WTC11 (cell line): ENCODE measurements at regions not wholly inside any gene's neighbourhood (a gene's known extent, or its start where the extent isn't known, plus 50 kb on each side); places are given as distances from the start of the nearest gene placed in this dataset.

Experiments used
- ATAC-seq: fragments of 200-7000 bp; cut with Tn5 transposase; 2 replicates; pipeline ENCODE4 v1.10.0; 2021; ENCODE audit warnings: mild to moderate bottlenecking, moderate library complexity
- CTCF ChIA-PET: fragments of 300-600 bp; sonication (Branson Sonifier 250); formaldehyde crosslinking; loops from one replicate; lab custom pipeline; 2021; ENCODE audit warnings: antibody characterized with exemption; lab: Charles Lee
- POLR2A ChIA-PET: fragments of 350-600 bp; sonication (Branson Sonifier 250); formaldehyde crosslinking; loops from one replicate; lab custom pipeline; 2021; ENCODE audit warnings: antibody characterized with exemption; lab: Charles Lee
- DNase-seq: peaks from one replicate; pipeline ENCODE4 v3.0.0; 2021; ENCODE audit warnings: low spot score
- H3K27ac Mint-ChIP-seq: 2 replicates; pipeline ENCODE4 v1.8.0; 2021; ENCODE audit warnings: mixed read lengths
- H3K27me3 Mint-ChIP-seq: 2 replicates; pipeline ENCODE4 v1.8.0; 2021; ENCODE audit warnings: low read depth, mild to moderate bottlenecking, moderate library complexity, mixed read lengths
- H3K36me3 Mint-ChIP-seq: 2 replicates; pipeline ENCODE4 v1.8.0; 2021; ENCODE audit warnings: mixed read lengths
- H3K4me1 Mint-ChIP-seq: 2 replicates; pipeline ENCODE4 v1.8.0; 2022; ENCODE audit warnings: mixed read lengths
- H3K4me3 Mint-ChIP-seq: 2 replicates; pipeline ENCODE4 v1.8.0; 2021; ENCODE audit warnings: mild to moderate bottlenecking, moderate library complexity, mixed read lengths
- H3K9me3 Mint-ChIP-seq: 2 replicates; pipeline ENCODE4 v1.8.0; 2021; ENCODE audit warnings: mixed read lengths
- CBFB ChIP-seq: sonication (generic); formaldehyde crosslinking; IDR thresholded peaks from 2 replicates; pipeline ENCODE4 v1.8.1; 2022; ENCODE audit warnings: mild to moderate bottlenecking, low read depth, missing genetic modification reagents
- CREB1 ChIP-seq: sonication (generic); formaldehyde crosslinking; IDR thresholded peaks from 2 replicates; pipeline ENCODE4 v1.8.0; 2023; ENCODE audit warnings: mild to moderate bottlenecking, missing genetic modification reagents
- GTF2I ChIP-seq: fragments of 250-450 bp; sonication (Bioruptor Pico); conservative IDR thresholded peaks from 2 replicates; pipeline ENCODE4 v1.4.0; 2021; ENCODE audit warnings: mild to moderate bottlenecking
- MYBL2 ChIP-seq: sonication (generic); formaldehyde crosslinking; IDR thresholded peaks from 2 replicates; pipeline ENCODE4 v1.8.1; 2023; ENCODE audit warnings: mild to moderate bottlenecking, moderate library complexity, missing genetic modification reagents
- NFATC4 ChIP-seq: fragments of 250-450 bp; sonication (Bioruptor Pico); IDR thresholded peaks from 2 replicates; pipeline ENCODE4 v1.9.0; 2021; ENCODE audit warnings: mild to moderate bottlenecking
- NR2C2 ChIP-seq: sonication (generic); formaldehyde crosslinking; IDR thresholded peaks from 2 replicates; pipeline ENCODE4 v1.8.0; 2022; ENCODE audit warnings: mild to moderate bottlenecking, missing genetic modification reagents
- NR3C1 ChIP-seq: sonication (generic); formaldehyde crosslinking; conservative IDR thresholded peaks from 2 replicates; pipeline ENCODE4 v1.8.1; 2023; ENCODE audit warnings: low read depth, mild to moderate bottlenecking, missing genetic modification reagents
- RORB ChIP-seq: fragments of 250-450 bp; sonication (Bioruptor Pico); IDR thresholded peaks from 2 replicates; pipeline ENCODE4 v1.9.0; 2021; ENCODE audit warnings: mild to moderate bottlenecking
- SOX15 ChIP-seq: fragments of 250-450 bp; sonication (Bioruptor Pico); IDR thresholded peaks from 2 replicates; pipeline ENCODE4 v1.9.0; 2021; ENCODE audit warnings: mild to moderate bottlenecking
- TCF7 ChIP-seq: sonication (generic); formaldehyde crosslinking; IDR thresholded peaks from 2 replicates; pipeline ENCODE4 v1.8.0; 2022; ENCODE audit warnings: mild to moderate bottlenecking, low read depth, missing genetic modification reagents, moderate library complexity
- TEAD4 ChIP-seq: sonication (generic); formaldehyde crosslinking; IDR thresholded peaks from 2 replicates; pipeline ENCODE4 v1.8.0; 2022; ENCODE audit warnings: mild to moderate bottlenecking, missing genetic modification reagents
- USF1 ChIP-seq: sonication (generic); formaldehyde crosslinking; IDR thresholded peaks from 2 replicates; pipeline ENCODE4 v1.8.0; 2022; ENCODE audit warnings: mild to moderate bottlenecking, missing genetic modification reagents
- TF ChIP-seq, protein P1 (sequence below): fragments of 250-450 bp; sonication (Bioruptor Pico); IDR thresholded peaks from 2 replicates; pipeline ENCODE4 v2.1.2; 2022; ENCODE audit warnings: mild to moderate bottlenecking, moderate library complexity
- TF ChIP-seq, protein P2 (sequence below): sonication (generic); formaldehyde crosslinking; IDR thresholded peaks from 2 replicates; pipeline ENCODE4 v1.8.1; 2022; ENCODE audit warnings: mild to moderate bottlenecking, missing genetic modification reagents, moderate library complexity, borderline replicate concordance
- TF ChIP-seq, protein P3 (sequence below): sonication (generic); formaldehyde crosslinking; IDR thresholded peaks from 2 replicates; pipeline ENCODE4 v1.8.0; 2022; ENCODE audit warnings: missing genetic modification reagents
- TF ChIP-seq, protein P4 (sequence below): sonication (generic); formaldehyde crosslinking; IDR thresholded peaks from 2 replicates; pipeline ENCODE4 v1.8.1; 2023; ENCODE audit warnings: mild to moderate bottlenecking, missing genetic modification reagents, moderate library complexity
- TF ChIP-seq, protein P5 (sequence below): fragments of 250-450 bp; sonication (Bioruptor Pico); conservative IDR thresholded peaks from 2 replicates; pipeline ENCODE4 v1.9.0; 2021; ENCODE audit warnings: mild to moderate bottlenecking
- TF ChIP-seq, protein P6 (sequence below): sonication (generic); formaldehyde crosslinking; IDR thresholded peaks from 2 replicates; pipeline ENCODE4 v1.8.1; 2023; ENCODE audit warnings: mild to moderate bottlenecking, missing genetic modification reagents

GRCh38 chr4:173696551-173696950 is 166.5 kb upstream of the HAND2 start:
- Mint-ChIP-seq H3K4me1 (peaks cover 32% of the 10 kb centered on the region), H3K36me3 (no peaks in the 10 kb centered on the region), H3K27me3 (no peaks in the 10 kb centered on the region), H3K4me3 (no peak overlapping the region), H3K27ac (peak overlapping the region; percentile 33; the same call in 1 of the 2 replicates), H3K9me3 (no peaks in the 10 kb centered on the region)
- ChIA-PET POLR2A (no interaction called here), CTCF (no interaction called here)
- no peak for TF ChIP-seq MYBL2 (CRISPR knock-in tag)
- no peak for TF ChIP-seq CREB1 (CRISPR knock-in tag)
- TF ChIP-seq, protein P1, sequence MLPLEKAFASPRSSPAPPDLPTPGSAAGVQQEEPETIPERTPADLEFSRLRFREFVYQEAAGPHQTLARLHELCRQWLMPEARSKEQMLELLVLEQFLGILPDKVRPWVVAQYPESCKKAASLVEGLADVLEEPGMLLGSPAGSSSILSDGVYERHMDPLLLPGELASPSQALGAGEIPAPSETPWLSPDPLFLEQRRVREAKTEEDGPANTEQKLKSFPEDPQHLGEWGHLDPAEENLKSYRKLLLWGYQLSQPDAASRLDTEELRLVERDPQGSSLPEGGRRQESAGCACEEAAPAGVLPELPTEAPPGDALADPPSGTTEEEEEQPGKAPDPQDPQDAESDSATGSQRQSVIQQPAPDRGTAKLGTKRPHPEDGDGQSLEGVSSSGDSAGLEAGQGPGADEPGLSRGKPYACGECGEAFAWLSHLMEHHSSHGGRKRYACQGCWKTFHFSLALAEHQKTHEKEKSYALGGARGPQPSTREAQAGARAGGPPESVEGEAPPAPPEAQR (CRISPR knock-in tag) = no peak
- no peak for TF ChIP-seq NFATC4 (CRISPR knock-in tag)
- TF ChIP-seq USF1 (CRISPR knock-in tag) = no peak
- TF ChIP-seq, protein P2, sequence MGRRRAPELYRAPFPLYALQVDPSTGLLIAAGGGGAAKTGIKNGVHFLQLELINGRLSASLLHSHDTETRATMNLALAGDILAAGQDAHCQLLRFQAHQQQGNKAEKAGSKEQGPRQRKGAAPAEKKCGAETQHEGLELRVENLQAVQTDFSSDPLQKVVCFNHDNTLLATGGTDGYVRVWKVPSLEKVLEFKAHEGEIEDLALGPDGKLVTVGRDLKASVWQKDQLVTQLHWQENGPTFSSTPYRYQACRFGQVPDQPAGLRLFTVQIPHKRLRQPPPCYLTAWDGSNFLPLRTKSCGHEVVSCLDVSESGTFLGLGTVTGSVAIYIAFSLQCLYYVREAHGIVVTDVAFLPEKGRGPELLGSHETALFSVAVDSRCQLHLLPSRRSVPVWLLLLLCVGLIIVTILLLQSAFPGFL (CRISPR knock-in tag) = no peak
- TF ChIP-seq, protein P3, sequence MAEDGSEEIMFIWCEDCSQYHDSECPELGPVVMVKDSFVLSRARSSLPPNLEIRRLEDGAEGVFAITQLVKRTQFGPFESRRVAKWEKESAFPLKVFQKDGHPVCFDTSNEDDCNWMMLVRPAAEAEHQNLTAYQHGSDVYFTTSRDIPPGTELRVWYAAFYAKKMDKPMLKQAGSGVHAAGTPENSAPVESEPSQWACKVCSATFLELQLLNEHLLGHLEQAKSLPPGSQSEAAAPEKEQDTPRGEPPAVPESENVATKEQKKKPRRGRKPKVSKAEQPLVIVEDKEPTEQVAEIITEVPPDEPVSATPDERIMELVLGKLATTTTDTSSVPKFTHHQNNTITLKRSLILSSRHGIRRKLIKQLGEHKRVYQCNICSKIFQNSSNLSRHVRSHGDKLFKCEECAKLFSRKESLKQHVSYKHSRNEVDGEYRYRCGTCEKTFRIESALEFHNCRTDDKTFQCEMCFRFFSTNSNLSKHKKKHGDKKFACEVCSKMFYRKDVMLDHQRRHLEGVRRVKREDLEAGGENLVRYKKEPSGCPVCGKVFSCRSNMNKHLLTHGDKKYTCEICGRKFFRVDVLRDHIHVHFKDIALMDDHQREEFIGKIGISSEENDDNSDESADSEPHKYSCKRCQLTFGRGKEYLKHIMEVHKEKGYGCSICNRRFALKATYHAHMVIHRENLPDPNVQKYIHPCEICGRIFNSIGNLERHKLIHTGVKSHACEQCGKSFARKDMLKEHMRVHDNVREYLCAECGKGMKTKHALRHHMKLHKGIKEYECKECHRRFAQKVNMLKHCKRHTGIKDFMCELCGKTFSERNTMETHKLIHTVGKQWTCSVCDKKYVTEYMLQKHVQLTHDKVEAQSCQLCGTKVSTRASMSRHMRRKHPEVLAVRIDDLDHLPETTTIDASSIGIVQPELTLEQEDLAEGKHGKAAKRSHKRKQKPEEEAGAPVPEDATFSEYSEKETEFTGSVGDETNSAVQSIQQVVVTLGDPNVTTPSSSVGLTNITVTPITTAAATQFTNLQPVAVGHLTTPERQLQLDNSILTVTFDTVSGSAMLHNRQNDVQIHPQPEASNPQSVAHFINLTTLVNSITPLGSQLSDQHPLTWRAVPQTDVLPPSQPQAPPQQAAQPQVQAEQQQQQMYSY (CRISPR knock-in tag) = no peak
- no peak for TF ChIP-seq SOX15 (CRISPR knock-in tag)
- no peak for TF ChIP-seq CBFB (CRISPR knock-in tag)
- TF ChIP-seq GTF2I (CRISPR knock-in tag) = no peak
- TF ChIP-seq TCF7 (CRISPR knock-in tag) = no peak
- no peak for TF ChIP-seq NR3C1 (CRISPR knock-in tag)
- no peak for TF ChIP-seq TEAD4 (CRISPR knock-in tag)
- TF ChIP-seq, protein P4, sequence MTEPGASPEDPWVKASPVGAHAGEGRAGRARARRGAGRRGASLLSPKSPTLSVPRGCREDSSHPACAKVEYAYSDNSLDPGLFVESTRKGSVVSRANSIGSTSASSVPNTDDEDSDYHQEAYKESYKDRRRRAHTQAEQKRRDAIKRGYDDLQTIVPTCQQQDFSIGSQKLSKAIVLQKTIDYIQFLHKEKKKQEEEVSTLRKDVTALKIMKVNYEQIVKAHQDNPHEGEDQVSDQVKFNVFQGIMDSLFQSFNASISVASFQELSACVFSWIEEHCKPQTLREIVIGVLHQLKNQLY (CRISPR knock-in tag) = no peak
- TF ChIP-seq, protein P5, sequence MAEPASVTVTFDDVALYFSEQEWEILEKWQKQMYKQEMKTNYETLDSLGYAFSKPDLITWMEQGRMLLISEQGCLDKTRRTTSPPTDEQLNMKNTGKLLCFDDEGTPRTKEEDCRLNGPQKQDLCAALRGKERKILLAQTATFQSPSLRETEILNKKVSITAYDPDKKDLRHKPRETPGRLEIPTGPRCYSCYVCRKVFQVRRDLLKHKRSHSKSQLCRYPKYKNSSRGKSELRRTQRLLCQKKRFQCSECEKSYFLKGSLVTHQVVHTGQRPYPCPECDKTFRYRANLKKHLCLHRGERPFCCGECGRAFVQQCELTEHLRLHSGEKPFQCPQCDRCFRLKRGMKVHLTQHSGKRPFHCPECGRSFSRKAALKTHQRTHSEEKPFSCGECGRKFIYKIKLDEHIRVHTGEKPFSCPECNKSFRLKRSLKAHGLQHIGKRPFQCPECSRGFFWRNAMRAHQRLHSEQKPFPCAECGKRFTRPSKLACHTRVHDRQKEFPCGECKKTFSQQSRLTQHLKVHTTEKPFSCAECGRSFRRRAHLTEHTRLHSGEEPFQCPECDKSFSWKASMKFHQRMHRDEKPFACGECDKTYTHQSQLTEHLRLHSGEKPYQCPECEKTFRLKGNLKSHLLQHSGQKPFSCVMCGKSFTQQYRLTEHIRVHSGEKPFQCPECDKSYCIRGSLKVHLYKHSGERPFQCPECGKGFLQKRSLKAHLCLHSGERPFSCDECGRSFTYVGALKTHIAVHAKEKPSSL (CRISPR knock-in tag) = no peak
- TF ChIP-seq RORB (CRISPR knock-in tag) = no peak
- TF ChIP-seq NR2C2 (CRISPR knock-in tag) = no peak
- ATAC-seq (no peak), DNase-seq (no peak)

GRCh38 chr4:173696011-173696410 is 166.0 kb upstream of the HAND2 start:
- POLR2A ChIA-PET = no interaction called here
- no peaks in the 10 kb centered on the region for H3K27me3 Mint-ChIP-seq
- TF ChIP-seq, protein P6, sequence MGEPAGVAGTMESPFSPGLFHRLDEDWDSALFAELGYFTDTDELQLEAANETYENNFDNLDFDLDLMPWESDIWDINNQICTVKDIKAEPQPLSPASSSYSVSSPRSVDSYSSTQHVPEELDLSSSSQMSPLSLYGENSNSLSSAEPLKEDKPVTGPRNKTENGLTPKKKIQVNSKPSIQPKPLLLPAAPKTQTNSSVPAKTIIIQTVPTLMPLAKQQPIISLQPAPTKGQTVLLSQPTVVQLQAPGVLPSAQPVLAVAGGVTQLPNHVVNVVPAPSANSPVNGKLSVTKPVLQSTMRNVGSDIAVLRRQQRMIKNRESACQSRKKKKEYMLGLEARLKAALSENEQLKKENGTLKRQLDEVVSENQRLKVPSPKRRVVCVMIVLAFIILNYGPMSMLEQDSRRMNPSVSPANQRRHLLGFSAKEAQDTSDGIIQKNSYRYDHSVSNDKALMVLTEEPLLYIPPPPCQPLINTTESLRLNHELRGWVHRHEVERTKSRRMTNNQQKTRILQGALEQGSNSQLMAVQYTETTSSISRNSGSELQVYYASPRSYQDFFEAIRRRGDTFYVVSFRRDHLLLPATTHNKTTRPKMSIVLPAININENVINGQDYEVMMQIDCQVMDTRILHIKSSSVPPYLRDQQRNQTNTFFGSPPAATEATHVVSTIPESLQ (CRISPR knock-in tag) = no peak
- TF ChIP-seq, protein P1 (CRISPR knock-in tag) = no peak

More at GRCh38 chr4:173696011-173696410, 166.0 kb upstream of the HAND2 start:
- no peak for DNase-seq
- Mint-ChIP-seq H3K4me1 (peaks cover 32% of the 10 kb centered on the region), H3K27ac (no peak overlapping the region), H3K9me3 (no peaks in the 10 kb centered on the region), H3K36me3 (no peaks in the 10 kb centered on the region), H3K4me3 (no peak overlapping the region)
- CTCF ChIA-PET = no interaction called here
- ATAC-seq = no peak
